ENCODE measurements at regions not wholly inside any gene's neighbourhood (a gene's known extent, or its start where the extent isn't known, plus 50 kb on each side); places are given as distances from the start of the nearest gene placed in this dataset.

GRCh38 chr6:108734271-108734922, 113.8 kb upstream of the ARMC2 start:
- TF ChIP-seq CTCF (IDR thresholded peaks at IDR 0.05; ENCODE audit: low read depth, low read length): no peak
- no peak overlapping the region for H3K4me3 ChIP-seq (ENCODE audit: low read depth, low read length)
- no peaks in the 10 kb centered on the region for H3K4me1 ChIP-seq
- no peaks in the 10 kb centered on the region for H3K27me3 ChIP-seq
- H3K9me3 ChIP-seq: no peaks in the 10 kb centered on the region
- H3K36me3 ChIP-seq: no peaks in the 10 kb centered on the region
- no peak for DNase-seq

GRCh38 chr6:108735310-108736001, 112.8 kb upstream of the ARMC2 start:
- Histone ChIP-seq H3K27me3 (no peaks in the 10 kb centered on the region), H3K4me3 (ENCODE audit: low read depth, low read length) (no peak overlapping the region), H3K36me3 (no peaks in the 10 kb centered on the region), H3K4me1 (no peaks in the 10 kb centered on the region), H3K9me3 (no peaks in the 10 kb centered on the region)
- TF ChIP-seq CTCF (IDR thresholded peaks at IDR 0.05; ENCODE audit: low read depth, low read length): no peak
- DNase-seq: no peak

GRCh38 chr6:108736002-108736361, 112.2 kb upstream of the ARMC2 start:
- H3K9me3 ChIP-seq: no peaks in the 10 kb centered on the region
- H3K4me1 ChIP-seq: no peaks in the 10 kb centered on the region
- H3K36me3 ChIP-seq: no peaks in the 10 kb centered on the region
- no peak for TF ChIP-seq CTCF (IDR thresholded peaks at IDR 0.05; ENCODE audit: low read depth, low read length)
- no peak for DNase-seq
- no peaks in the 10 kb centered on the region for H3K27me3 ChIP-seq
- no peak overlapping the region for H3K4me3 ChIP-seq (ENCODE audit: low read depth, low read length)

- Histone ChIP-seq H3K27me3 (no peaks in the 10 kb centered on the region), H3K4me3 (ENCODE audit: low read depth, low read length) (no peak overlapping the region), H3K36me3 (no peaks in the 10 kb centered on the region), H3K4me1 (no peaks in the 10 kb centered on the region), H3K9me3 (no peaks in the 10 kb centered on the region)
- TF ChIP-seq CTCF (IDR thresholded peaks at IDR 0.05; ENCODE audit: low read depth, low read length): no peak
- no peak for DNase-seq
Measured at GRCh38 chr6:108736832-108737231, 111.4 kb upstream of the ARMC2 start.

GRCh38 chr6:108737594-108738546, 110.4 kb upstream of the ARMC2 start:
- Histone ChIP-seq H3K9me3 (no peaks in the 10 kb centered on the region), H3K4me3 (ENCODE audit: low read depth, low read length) (no peak overlapping the region), H3K36me3 (no peaks in the 10 kb centered on the region), H3K4me1 (no peaks in the 10 kb centered on the region), H3K27me3 (no peaks in the 10 kb centered on the region)
- peak; percentile 29 for DNase-seq
- no peak for TF ChIP-seq CTCF (IDR thresholded peaks at IDR 0.05; ENCODE audit: low read depth, low read length)

All from BE2C (cell line).